ENCODE measurements at regions not wholly inside any gene's neighbourhood (a gene's known extent, or its start where the extent isn't known, plus 50 kb on each side); places are given as distances from the start of the nearest gene placed in this dataset.

GRCh38 chr17:73720187-73720834 is 76.1 kb upstream of the SDK2 start:
- no peaks in the 10 kb centered on the region for H3K27me3 Mint-ChIP-seq
- no peaks in the 10 kb centered on the region for H3K36me3 Mint-ChIP-seq (ENCODE audit: low read depth)
- POLR2A ChIA-PET, result interaction anchor here (0.6 to 1.2 kb wide), 6 partner anchors 10 to 129 kb away, joined by 3 to 8 read pairs (median 3); no protein-coding TSS in a partner anchor
- Histone ChIP-seq H3K36me3 (ENCODE audit: insufficient read depth, low read length) (no peaks in the 10 kb centered on the region), H3K27ac (ENCODE audit: low read depth in 1 of 2, low read length in 2 of 2) (peak overlapping the region in 1 of 2 donors; percentile 40), H3K27me3 (ENCODE audit: control insufficient read depth in 1 of 2, insufficient read depth in 2 of 2, low read length in 2 of 2) (no peaks in the 10 kb centered on the region), H3K4me1 (ENCODE audit: insufficient read depth, low read length) (peaks cover 43% of the 10 kb centered on the region), H3K4me3 (ENCODE audit: low read length) (no peak overlapping the region), H3K9me3 (ENCODE audit: control insufficient read depth in 1 of 2, insufficient read depth in 1 of 2, low read length in 2 of 2) (no peaks in the 10 kb centered on the region)
- TF ChIP-seq, protein P1, sequence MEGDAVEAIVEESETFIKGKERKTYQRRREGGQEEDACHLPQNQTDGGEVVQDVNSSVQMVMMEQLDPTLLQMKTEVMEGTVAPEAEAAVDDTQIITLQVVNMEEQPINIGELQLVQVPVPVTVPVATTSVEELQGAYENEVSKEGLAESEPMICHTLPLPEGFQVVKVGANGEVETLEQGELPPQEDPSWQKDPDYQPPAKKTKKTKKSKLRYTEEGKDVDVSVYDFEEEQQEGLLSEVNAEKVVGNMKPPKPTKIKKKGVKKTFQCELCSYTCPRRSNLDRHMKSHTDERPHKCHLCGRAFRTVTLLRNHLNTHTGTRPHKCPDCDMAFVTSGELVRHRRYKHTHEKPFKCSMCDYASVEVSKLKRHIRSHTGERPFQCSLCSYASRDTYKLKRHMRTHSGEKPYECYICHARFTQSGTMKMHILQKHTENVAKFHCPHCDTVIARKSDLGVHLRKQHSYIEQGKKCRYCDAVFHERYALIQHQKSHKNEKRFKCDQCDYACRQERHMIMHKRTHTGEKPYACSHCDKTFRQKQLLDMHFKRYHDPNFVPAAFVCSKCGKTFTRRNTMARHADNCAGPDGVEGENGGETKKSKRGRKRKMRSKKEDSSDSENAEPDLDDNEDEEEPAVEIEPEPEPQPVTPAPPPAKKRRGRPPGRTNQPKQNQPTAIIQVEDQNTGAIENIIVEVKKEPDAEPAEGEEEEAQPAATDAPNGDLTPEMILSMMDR (IDR thresholded peaks at IDR 0.05), result no peak
- CTCF ChIA-PET, result no interaction called here
- intact Hi-C loops (cut with DNase I, micrococcal nuclease), result loop anchor here (5.0 kb wide), 3 partner anchors 102 to 128 kb away; no protein-coding TSS in a partner anchor
- H3K27ac Mint-ChIP-seq, result peak overlapping the region; percentile 97
- DNase-seq, result peak in 8 of 14 experiments; percentile 8 to 76 (median 56)
- ATAC-seq (ENCODE audit: poor library complexity), result peak; percentile 61
- H3K9me3 Mint-ChIP-seq, result no peaks in the 10 kb centered on the region
- H3K4me3 Mint-ChIP-seq, result peak overlapping the region; percentile 46
- H3K4me1 Mint-ChIP-seq (ENCODE audit: low read depth), result peaks cover 63% of the 10 kb centered on the region

DNA sequence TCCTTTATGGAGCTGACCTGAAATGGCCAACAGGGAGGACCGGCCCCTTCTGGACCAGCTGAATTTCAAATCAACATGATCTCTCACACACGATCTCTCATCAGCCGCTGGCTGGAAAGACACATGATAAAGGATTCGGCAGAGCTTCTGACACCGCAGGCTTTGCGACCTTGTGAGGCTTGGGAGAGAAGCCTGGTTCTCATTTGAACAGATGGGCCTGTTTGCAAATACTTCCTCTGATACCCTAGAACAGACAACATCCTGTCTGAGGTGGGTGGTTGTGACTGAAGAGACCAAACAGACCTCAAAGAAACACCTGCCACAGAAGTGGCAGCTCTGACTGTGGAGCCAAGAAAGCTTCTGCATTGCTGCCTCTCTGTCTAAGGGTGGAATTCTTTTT is 77.9 kb upstream of the SDK2 start:
- Mint-ChIP-seq H3K36me3 (ENCODE audit: low read depth) (no peaks in the 10 kb centered on the region), H3K4me1 (ENCODE audit: low read depth) (peaks cover 63% of the 10 kb centered on the region), H3K9me3 (no peaks in the 10 kb centered on the region), H3K27me3 (no peaks in the 10 kb centered on the region), H3K4me3 (peak overlapping the region; percentile 84), H3K27ac (peak overlapping the region; percentile 97)
- TF ChIP-seq, protein P1 (IDR thresholded peaks at IDR 0.05), result no peak
- POLR2A ChIA-PET, result interaction anchor here (0.6 to 2.8 kb wide), 18 partner anchors 9 to 131 kb away, joined by 3 to 20 read pairs (median 4); no protein-coding TSS in a partner anchor
- Histone ChIP-seq H3K4me3 (ENCODE audit: low read length) (peak overlapping the region; percentile 37), H3K9me3 (ENCODE audit: control insufficient read depth in 1 of 2, insufficient read depth in 1 of 2, low read length in 2 of 2) (no peaks in the 10 kb centered on the region), H3K4me1 (ENCODE audit: insufficient read depth, low read length) (peaks cover 43% of the 10 kb centered on the region), H3K27ac (ENCODE audit: low read depth in 1 of 2, low read length in 2 of 2) (peak overlapping the region in 1 of 2 donors; percentile 10), H3K36me3 (ENCODE audit: insufficient read depth, low read length) (no peaks in the 10 kb centered on the region), H3K27me3 (ENCODE audit: control insufficient read depth in 1 of 2, insufficient read depth in 2 of 2, low read length in 2 of 2) (no peaks in the 10 kb centered on the region)
- DNase-seq, result peak; percentile 14 to 76 (median 54)
- peak; percentile 88 for ATAC-seq (ENCODE audit: poor library complexity)
- intact Hi-C loops (cut with DNase I, micrococcal nuclease), result loop anchor here (5.0 kb wide), 3 partner anchors 100 to 130 kb away; no protein-coding TSS in a partner anchor
- CTCF ChIA-PET, result interaction anchor here (0.8 kb wide), 1 partner anchor 12 kb away, joined by 3 read pairs; no protein-coding TSS in a partner anchor

- Mint-ChIP-seq H3K36me3 (ENCODE audit: low read depth) (no peaks in the 10 kb centered on the region), H3K27me3 (no peaks in the 10 kb centered on the region), H3K27ac (peak overlapping the region; percentile 97), H3K9me3 (no peaks in the 10 kb centered on the region), H3K4me3 (no peak overlapping the region), H3K4me1 (ENCODE audit: low read depth) (peaks cover 62% of the 10 kb centered on the region)
- Histone ChIP-seq H3K36me3 (ENCODE audit: insufficient read depth, low read length) (no peaks in the 10 kb centered on the region), H3K4me1 (ENCODE audit: insufficient read depth, low read length) (peaks cover 43% of the 10 kb centered on the region), H3K4me3 (ENCODE audit: low read length) (no peak overlapping the region), H3K27ac (ENCODE audit: low read depth in 1 of 2, low read length in 2 of 2) (peak overlapping the region in 1 of 2 donors; percentile 61), H3K27me3 (ENCODE audit: control insufficient read depth in 1 of 2, insufficient read depth in 2 of 2, low read length in 2 of 2) (no peaks in the 10 kb centered on the region), H3K9me3 (ENCODE audit: control insufficient read depth in 1 of 2, insufficient read depth in 1 of 2, low read length in 2 of 2) (no peaks in the 10 kb centered on the region)
- intact Hi-C loops (cut with DNase I, micrococcal nuclease), result loop anchor here (5.0 kb wide), 3 partner anchors 99 to 131 kb away; no protein-coding TSS in a partner anchor
- POLR2A ChIA-PET, result interaction anchor here (0.5 to 2.8 kb wide), 6 partner anchors 15 to 132 kb away, joined by 3 to 12 read pairs (median 4); no protein-coding TSS in a partner anchor
- CTCF ChIA-PET, result interaction anchor here (1.1 kb wide), 1 partner anchor 295 kb away, joined by 3 read pairs; no protein-coding TSS in a partner anchor
- TF ChIP-seq, protein P1 (IDR thresholded peaks at IDR 0.05), result no peak
- DNase-seq (no peak), ATAC-seq (ENCODE audit: poor library complexity) (no peak)
These were observed 79.1 kb upstream of the SDK2 start for GRCh38 chr17:73723317-73723716.

Measured in CD4-positive, alpha-beta T cell (primary cell).